Endothelial cell of umbilical vein (primary cell): ENCODE measurements at regions not wholly inside any gene's neighbourhood (a gene's known extent, or its start where the extent isn't known, plus 50 kb on each side); places are given as distances from the start of the nearest gene placed in this dataset.

Source experiments
- BruUV-seq: library from RNA; stranded (reverse); fragments of 400-500 nt; replicated peaks from 2 replicates; lab custom pipeline; 2021; lab: Mats Ljungman, UMichigan
- CTCF ChIA-PET: fragments of 300-600, 350-600 bp; sonication (Branson Sonifier 250); formaldehyde crosslinking; loops from one replicate; lab custom pipeline; 2021; ENCODE audit warnings: antibody characterized with exemption, inconsistent platforms; lab: Charles Lee
- POLR2A ChIA-PET: fragments of 300-600, 350-600 bp; sonication (Branson Sonifier 250); formaldehyde crosslinking; loops from one replicate; lab custom pipeline; 2021; ENCODE audit warnings: antibody characterized with exemption, inconsistent platforms; lab: Charles Lee
- DNase-seq: peaks from one replicate; pipeline ENCODE4 v3.0.0-alpha.2; 2011; ENCODE audit warnings: low read depth, low spot score
- FAIRE-seq: peaks from 2 replicates; lab custom pipeline; 2011; peaks lifted over from hg19 to GRCh38; lab: Jason Lieb, UNC
- H2AFZ ChIP-seq: 2 replicates; pipeline ENCODE4 v1.6.0; 2012; ENCODE audit warnings: low read depth, low read length, control low read depth, inconsistent platforms
- H3K27ac ChIP-seq: 2 replicates; pipeline ENCODE4 v1.5.1; 2011; ENCODE audit warnings: low read depth, mild to moderate bottlenecking, control low read depth, low read length, moderate library complexity; ENCODE audit not compliant: insufficient read depth
- H3K27me3 ChIP-seq, 2 experiments: 2 replicates each; pipeline versions ENCODE4 v1.6.0 to v1.6.1; 2011; ENCODE audit warnings: low read length in 2 of 2, mixed read lengths in 1 of 2; ENCODE audit not compliant: control insufficient read depth in 2 of 2, insufficient read depth in 2 of 2
- H3K36me3 ChIP-seq, 2 experiments: 2 replicates in 1 of 2; 3 replicates in 1 of 2; pipeline ENCODE4 v1.5.1; 2011; ENCODE audit warnings: low read length in 2 of 2, mild to moderate bottlenecking in 1 of 2, moderate library complexity in 1 of 2; ENCODE audit not compliant: control insufficient read depth in 2 of 2, insufficient read depth in 2 of 2; ENCODE audit errors: extremely low read depth in 1 of 2
- H3K4me1 ChIP-seq: 3 replicates; pipeline ENCODE4 v1.5.1; 2011; ENCODE audit warnings: mild to moderate bottlenecking, low read length; ENCODE audit not compliant: control insufficient read depth, insufficient read depth; ENCODE audit errors: extremely low read depth
- H3K4me2 ChIP-seq: 2 replicates; pipeline ENCODE4 v1.6.1; 2011; ENCODE audit warnings: low read length, control low read depth, mixed read lengths; ENCODE audit not compliant: insufficient read depth
- H3K4me3 ChIP-seq, 3 experiments: fragments of 200-600 bp in 1 of 3; sonication (generic), shearing (Covaris generic) in 1 of 3; replicated peaks in 1 of 3; 2 replicates each; pipeline ENCODE4 v1.5.1; 2011 to 2016; ENCODE audit warnings: control low read depth in 3 of 3, low read length in 3 of 3, mild to moderate bottlenecking in 2 of 3, inconsistent platforms in 1 of 3, low read depth in 1 of 3, moderate library complexity in 1 of 3; ENCODE audit not compliant: insufficient read depth in 1 of 3
- H3K79me2 ChIP-seq: 2 replicates; pipeline ENCODE4 v1.6.0; 2012; ENCODE audit warnings: low read length, inconsistent platforms; ENCODE audit not compliant: control insufficient read depth, insufficient read depth
- H3K9ac ChIP-seq: replicated peaks from 2 replicates; pipeline ENCODE3; 2011; ENCODE audit warnings: low read length, control low read depth; ENCODE audit not compliant: insufficient read depth; ENCODE audit errors: extremely low read depth
- H3K9me1 ChIP-seq: replicated peaks from 3 replicates; pipeline ENCODE4 v1.6.0; 2011; ENCODE audit warnings: mild to moderate bottlenecking, low read length; ENCODE audit not compliant: control insufficient read depth, insufficient read depth; ENCODE audit errors: extremely low read depth
- H3K9me3 ChIP-seq: replicated peaks from 2 replicates; pipeline ENCODE4 v1.5.1; 2012; ENCODE audit warnings: low read length, inconsistent platforms; ENCODE audit not compliant: control insufficient read depth, insufficient read depth
- H4K20me1 ChIP-seq: replicated peaks from 2 replicates; pipeline ENCODE3; 2011; ENCODE audit warnings: mild to moderate bottlenecking, low read length; ENCODE audit not compliant: control insufficient read depth, insufficient read depth; ENCODE audit errors: extremely low read depth
- CTCF ChIP-seq, 2 donors: IDR thresholded peaks; 1 replicate in 1 of 2; 2 replicates in 1 of 2; pipeline ENCODE4 v1.5.1; 2011; ENCODE audit warnings: low read length in 2 of 2, mild to moderate bottlenecking in 2 of 2, moderate library complexity in 2 of 2, control low read depth in 1 of 2, inconsistent platforms in 1 of 2, low read depth in 1 of 2; ENCODE audit not compliant: insufficient read depth in 1 of 2; ENCODE audit errors: extremely low read depth in 1 of 2
- EZH2 ChIP-seq: IDR thresholded peaks from 2 replicates; pipeline ENCODE4 v1.6.1; 2012; ENCODE audit warnings: borderline replicate concordance, low read depth, mild to moderate bottlenecking, moderate library complexity, low read length, inconsistent platforms; ENCODE audit not compliant: severe bottlenecking
- FOS ChIP-seq: IDR thresholded peaks from 2 replicates; pipeline ENCODE4 v1.6.1; 2011; ENCODE audit warnings: mild to moderate bottlenecking, low read length, moderate library complexity, borderline replicate concordance; ENCODE audit not compliant: insufficient read depth
- GATA2 ChIP-seq: IDR thresholded peaks from 2 replicates; pipeline ENCODE4 v1.7.0; 2011; ENCODE audit warnings: low read depth, mild to moderate bottlenecking, moderate library complexity, mixed read lengths, low read length; ENCODE audit not compliant: insufficient read length, insufficient read depth
- JUN ChIP-seq: IDR thresholded peaks from 2 replicates; pipeline ENCODE4 v1.6.1; 2011; ENCODE audit warnings: borderline replicate concordance, low read depth; ENCODE audit not compliant: insufficient read length, insufficient read depth
- MAX ChIP-seq: IDR thresholded peaks from 2 replicates; pipeline ENCODE4 v1.6.1; 2011; ENCODE audit not compliant: insufficient read depth, insufficient read length
- MYC ChIP-seq: IDR thresholded peaks from one replicate; pipeline ENCODE4 v1.6.1; 2011; ENCODE audit warnings: mild to moderate bottlenecking, low read depth, low read length
- POLR2A ChIP-seq: IDR thresholded peaks from 2 replicates; pipeline ENCODE4 v1.6.1; 2012; ENCODE audit warnings: low read depth, mild to moderate bottlenecking, control low read depth, low read length
- POLR2AphosphoS5 ChIP-seq: IDR thresholded peaks from 2 replicates; pipeline ENCODE4 v1.6.1; 2012; ENCODE audit warnings: low read depth, mild to moderate bottlenecking, control low read depth, low read length, moderate library complexity; ENCODE audit not compliant: insufficient read depth
- dilution Hi-C: fragments of 300-500 bp; cut with MboI; formaldehyde crosslinking; loops from one replicate; pipeline ENCODE4 v1.15.0; 2019; ENCODE audit warnings: low sequenced_read_pairs; ENCODE audit not compliant: extremely low pct_ligation_motif_present
- intact Hi-C: fragments of 100-400 bp; cut with micrococcal nuclease; formaldehyde crosslinking; loops from one replicate; pipeline ENCODE4 v1.10.0; 2022

DNA sequence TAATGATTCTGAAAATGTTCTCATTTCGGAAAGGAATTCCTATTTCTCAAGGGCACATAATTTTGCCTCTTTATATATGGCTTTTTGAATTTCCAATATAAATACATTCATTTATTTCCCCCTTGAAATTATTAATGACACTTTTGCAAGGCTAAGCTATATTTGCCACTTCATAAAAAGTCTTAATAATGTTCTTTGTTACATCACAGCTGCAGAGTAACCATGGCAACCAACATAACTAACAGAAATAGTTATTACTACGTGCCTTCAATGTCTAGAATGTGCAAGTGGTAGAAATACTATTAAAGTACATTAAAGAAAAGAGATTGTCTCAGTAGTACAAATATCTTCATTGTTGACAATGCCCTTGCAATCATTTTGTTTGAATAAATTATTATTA is 471.8 kb downstream of the C3orf38 start:
- Histone ChIP-seq H4K20me1 (no peaks in the 10 kb centered on the region), H3K9me1 (no peaks in the 10 kb centered on the region), H3K4me1 (no peaks in the 10 kb centered on the region), H3K9me3 (peaks cover 4% of the 10 kb centered on the region), H3K27ac (no peak overlapping the region), H3K4me3 (no peak overlapping the region), H3K4me2 (no peak overlapping the region), H2AFZ (no peak overlapping the region), H3K36me3 (no peaks in the 10 kb centered on the region), H3K79me2 (no peaks in the 10 kb centered on the region), H3K9ac (no peak overlapping the region), H3K27me3 (no peaks in the 10 kb centered on the region)
- dilution Hi-C loops (no loop called here), intact Hi-C loops (no loop called here)
- no TSS peak for BruUV-seq
- FAIRE-seq, result no peak
- DNase-seq, result no peak
- TF ChIP-seq MAX, result no peak
- TF ChIP-seq POLR2A, result no peak
- no peak for TF ChIP-seq EZH2
- no peak for TF ChIP-seq CTCF (IDR thresholded peaks at IDR 0.05; ENCODE audit: extremely low read depth in 1 of 2, insufficient read depth in 1 of 2, low read depth in 1 of 2, low read length in 2 of 2)
- no peak for TF ChIP-seq MYC
- no peak for TF ChIP-seq JUN
- TF ChIP-seq FOS, result no peak
- TF ChIP-seq GATA2, result no peak
- no peak for TF ChIP-seq POLR2AphosphoS5
- POLR2A ChIA-PET, result no interaction called here
- CTCF ChIA-PET, result no interaction called here
